Lower lobe of right lung (tissue), 2 donors: ENCODE measurements at regions not wholly inside any gene's neighbourhood (a gene's known extent, or its start where the extent isn't known, plus 50 kb on each side); places are given as distances from the start of the nearest gene placed in this dataset.
"Not testable (repeated sequence)": the region's sequence is repeated elsewhere in the genome, so short reads cannot be mapped to it uniquely, and the experiment has no call there.

Source experiments
- ATAC-seq, 2 donors: fragments of 200-7000 bp; cut with Tn5 transposase; one replicate each; pipeline ENCODE4 v1.9.1; 2020 to 2022; ENCODE audit warnings: mild to moderate bottlenecking in 2 of 2, moderate library complexity in 2 of 2
- DNase-seq: peaks from one replicate; pipeline ENCODE4 v3.0.0-alpha.2; 2020
- H3K27ac ChIP-seq: fragments of 200-600 bp; one replicate; pipeline ENCODE4 v1.8.0; 2022
- H3K27me3 ChIP-seq: fragments of 200-600 bp; one replicate; pipeline ENCODE4 v1.8.0; 2022; ENCODE audit warnings: low read depth
- H3K36me3 ChIP-seq: fragments of 200-600 bp; one replicate; pipeline ENCODE4 v1.8.0; 2022; ENCODE audit warnings: mild to moderate bottlenecking
- H3K4me1 ChIP-seq: fragments of 200-600 bp; one replicate; pipeline ENCODE4 v1.8.0; 2022
- H3K4me3 ChIP-seq: fragments of 200-600 bp; one replicate; pipeline ENCODE4 v1.8.0; 2022; ENCODE audit warnings: mild to moderate bottlenecking
- H3K9me3 ChIP-seq: fragments of 200-600 bp; one replicate; pipeline ENCODE4 v1.8.0; 2022
- CTCF ChIP-seq: fragments of 200-600 bp; IDR thresholded peaks from one replicate; pipeline ENCODE4 v1.8.0; 2022; ENCODE audit warnings: antibody characterized with exemption, mild to moderate bottlenecking
- intact Hi-C: fragments of 100-400 bp; cut with DNase I; formaldehyde crosslinking; loops from one replicate; pipeline ENCODE4 v1.11.0; 2022
- donor health status: DM: no; HTN: yes; CAD: no; lungs with severe emphysema.

GRCh38 chr3:59503441-59503840 lies 453.6 kb upstream of the CFAP20DC start:
- ATAC-seq = no peak
- DNase-seq = no peak
- Histone ChIP-seq H3K27ac (no peak overlapping the region), H3K36me3 (no peaks in the 10 kb centered on the region), H3K9me3 (no peaks in the 10 kb centered on the region), H3K4me3 (no peak overlapping the region), H3K4me1 (no peaks in the 10 kb centered on the region), H3K27me3 (peaks cover 2% of the 10 kb centered on the region)
- intact Hi-C loops = no loop called here
- no peak for TF ChIP-seq CTCF

- H3K27ac ChIP-seq = no peak overlapping the region
- H3K36me3 ChIP-seq = no peaks in the 10 kb centered on the region
- DNase-seq (no peak), ATAC-seq (no peak)
- H3K27me3 ChIP-seq = no peaks in the 10 kb centered on the region
- H3K4me3 ChIP-seq = no peak overlapping the region
- intact Hi-C loops = no loop called here
- H3K9me3 ChIP-seq = no peaks in the 10 kb centered on the region
- no peak for TF ChIP-seq CTCF
- H3K4me1 ChIP-seq = no peaks in the 10 kb centered on the region
Observed at GRCh38 chr3:59502806-59503205, 453.0 kb upstream of the CFAP20DC start.

GRCh38 chr3:59499954-59500353 lies 450.1 kb upstream of the CFAP20DC start:
- ATAC-seq = no peak
- H3K4me1 ChIP-seq = no peaks in the 10 kb centered on the region
- no peaks in the 10 kb centered on the region for H3K36me3 ChIP-seq
- no peak overlapping the region for H3K4me3 ChIP-seq
- DNase-seq = no peak
- H3K27ac ChIP-seq = no peak overlapping the region
- no peaks in the 10 kb centered on the region for H3K27me3 ChIP-seq
- intact Hi-C loops = no loop called here
- no peaks in the 10 kb centered on the region for H3K9me3 ChIP-seq
- no peak for TF ChIP-seq CTCF

- H3K4me1 ChIP-seq = no peaks in the 10 kb centered on the region
- H3K9me3 ChIP-seq = no peaks in the 10 kb centered on the region
- H3K4me3 ChIP-seq = no peak overlapping the region
- intact Hi-C loops = no loop called here
- DNase-seq = no peak
- H3K27ac ChIP-seq = no peak overlapping the region
- no peaks in the 10 kb centered on the region for H3K36me3 ChIP-seq
- no peak for TF ChIP-seq CTCF
- no peak for ATAC-seq
- no peaks in the 10 kb centered on the region for H3K27me3 ChIP-seq
Observed at GRCh38 chr3:59499000-59499399, 449.2 kb upstream of the CFAP20DC start.

- no peak for TF ChIP-seq CTCF
- no peak overlapping the region for H3K4me3 ChIP-seq
Observed at GRCh38 chr3:59496250-59496649, 446.4 kb upstream of the CFAP20DC start.

GRCh38 chr3:59494969-59495368 lies 445.1 kb upstream of the CFAP20DC start:
- H3K4me1 ChIP-seq, H3K4me3 ChIP-seq, DNase-seq, H3K27ac ChIP-seq, H3K36me3 ChIP-seq, intact Hi-C loops, H3K9me3 ChIP-seq, ATAC-seq, H3K27me3 ChIP-seq: not testable (repeated sequence)

More at GRCh38 chr3:59496250-59496649, 446.4 kb upstream of the CFAP20DC start:
- H3K4me1 ChIP-seq = no peaks in the 10 kb centered on the region
- no peak for DNase-seq
- H3K27ac ChIP-seq = no peak overlapping the region
- intact Hi-C loops = no loop called here
- H3K9me3 ChIP-seq = no peaks in the 10 kb centered on the region
- ATAC-seq = no peak
- H3K27me3 ChIP-seq = no peaks in the 10 kb centered on the region
- no peaks in the 10 kb centered on the region for H3K36me3 ChIP-seq
